SK-N-SH treated with all-trans-retinoic acid at 6 μM for 48 hours (cell line): ENCODE measurements at regions not wholly inside any gene's neighbourhood (a gene's known extent, or its start where the extent isn't known, plus 50 kb on each side); places are given as distances from the start of the nearest gene placed in this dataset.

ENCODE experiments used
- ATAC-seq: fragments of 200-7000 bp; cut with Tn5 transposase; 3 replicates; pipeline ENCODE4 v1.9.1; 2020; ENCODE audit warnings: mild to moderate bottlenecking, moderate library complexity
- CREB5 ChIP-seq: fragments of 250-450 bp; sonication (Bioruptor Pico); IDR thresholded peaks from 2 replicates; pipeline ENCODE4 v1.5.1; 2020; ENCODE audit warnings: low read depth, mild to moderate bottlenecking, moderate library complexity
- CSDC2 ChIP-seq: fragments of 250-450 bp; sonication (Bioruptor Pico); IDR thresholded peaks from 2 replicates; pipeline ENCODE4 v1.5.0; 2020; ENCODE audit warnings: mild to moderate bottlenecking, moderate library complexity
- ESRRG ChIP-seq: fragments of 250-450 bp; sonication (Bioruptor Pico); IDR thresholded peaks from 2 replicates; pipeline ENCODE4 v1.6.1; 2021; ENCODE audit warnings: mild to moderate bottlenecking
- GLIS3 ChIP-seq: fragments of 250-450 bp; sonication (Bioruptor Pico); IDR thresholded peaks from 2 replicates; pipeline ENCODE4 v1.5.0; 2020; ENCODE audit warnings: mild to moderate bottlenecking, moderate library complexity
- ISL1 ChIP-seq: fragments of 250-450 bp; sonication (Bioruptor Pico); IDR thresholded peaks from 2 replicates; pipeline ENCODE4 v2.1.2; 2022; ENCODE audit warnings: mild to moderate bottlenecking, moderate library complexity
- OSR1 ChIP-seq: fragments of 250-450 bp; sonication (Bioruptor Pico); IDR thresholded peaks from 2 replicates; pipeline ENCODE4 v1.8.0; 2022; ENCODE audit warnings: moderate library complexity, mild to moderate bottlenecking, inconsistent platforms
- PPARA ChIP-seq: fragments of 250-450 bp; sonication (Bioruptor Pico); IDR thresholded peaks from 2 replicates; pipeline ENCODE4 v1.5.0; 2020; ENCODE audit warnings: mild to moderate bottlenecking, borderline replicate concordance
- RARB ChIP-seq: fragments of 250-450 bp; sonication (Bioruptor Pico); IDR thresholded peaks from 2 replicates; pipeline ENCODE4 v1.8.0; 2021; ENCODE audit warnings: mild to moderate bottlenecking, moderate library complexity
- TCF4 ChIP-seq: fragments of 250-450 bp; sonication (Bioruptor Pico); IDR thresholded peaks from 2 replicates; pipeline ENCODE4 v1.8.0; 2021; ENCODE audit warnings: mild to moderate bottlenecking, moderate library complexity, borderline replicate concordance
- TOX ChIP-seq: fragments of 250-450 bp; sonication (Bioruptor Pico); IDR thresholded peaks from 2 replicates; pipeline ENCODE4 v1.8.0; 2021; ENCODE audit warnings: mild to moderate bottlenecking, moderate library complexity, borderline replicate concordance
- ZC3H10 ChIP-seq: fragments of 250-450 bp; sonication (Bioruptor Pico); IDR thresholded peaks from 2 replicates; pipeline ENCODE4 v1.5.1; 2021; ENCODE audit warnings: mild to moderate bottlenecking, moderate library complexity
- ZFP3 ChIP-seq: fragments of 250-450 bp; sonication (Bioruptor Pico); IDR thresholded peaks from 2 replicates; pipeline ENCODE4 v1.5.0; 2020; ENCODE audit warnings: mild to moderate bottlenecking, moderate library complexity
- ZNF565 ChIP-seq: fragments of 450-650 bp; formaldehyde crosslinking; conservative IDR thresholded peaks from 2 replicates; pipeline ENCODE4 v1.5.0; 2020; ENCODE audit warnings: low read depth, mild to moderate bottlenecking, moderate library complexity
- ZNF8 ChIP-seq: fragments of 450-650 bp; formaldehyde crosslinking; IDR thresholded peaks from 2 replicates; pipeline ENCODE4 v1.5.0; 2020; ENCODE audit warnings: mild to moderate bottlenecking, moderate library complexity
- TF ChIP-seq, protein P1 (sequence below): fragments of 250-450 bp; sonication (Bioruptor Pico); IDR thresholded peaks from 2 replicates; pipeline ENCODE4 v1.8.0; 2021; ENCODE audit warnings: low read depth, mild to moderate bottlenecking, moderate library complexity, borderline replicate concordance
- TF ChIP-seq, protein P2 (sequence below): fragments of 250-450 bp; sonication (Bioruptor Pico); IDR thresholded peaks from 2 replicates; pipeline ENCODE4 v1.5.0; 2020; ENCODE audit warnings: mild to moderate bottlenecking, moderate library complexity
- TF ChIP-seq, protein P3 (sequence below): fragments of 250-450 bp; sonication (Bioruptor Pico); IDR thresholded peaks from 2 replicates; pipeline ENCODE4 v1.5.1; 2021; ENCODE audit warnings: mild to moderate bottlenecking, moderate library complexity
- TF ChIP-seq, protein P4 (sequence below): fragments of 250-450 bp; sonication (Bioruptor Pico); IDR thresholded peaks from 2 replicates; pipeline ENCODE4 v1.8.0; 2020; ENCODE audit warnings: mild to moderate bottlenecking, moderate library complexity, borderline replicate concordance

GRCh38 chr1:56380531-56380930, 198.8 kb downstream of the PLPP3 start:
- TF ChIP-seq ZNF565 (CRISPR knock-in tag) = no peak
- TF ChIP-seq OSR1 (CRISPR knock-in tag) = no peak
- TF ChIP-seq GLIS3 (CRISPR knock-in tag) = no peak
- 0 out of 2 replicates have a peak, but pooled peaks have one; percentile 13 for TF ChIP-seq TOX
- TF ChIP-seq, protein P1, sequence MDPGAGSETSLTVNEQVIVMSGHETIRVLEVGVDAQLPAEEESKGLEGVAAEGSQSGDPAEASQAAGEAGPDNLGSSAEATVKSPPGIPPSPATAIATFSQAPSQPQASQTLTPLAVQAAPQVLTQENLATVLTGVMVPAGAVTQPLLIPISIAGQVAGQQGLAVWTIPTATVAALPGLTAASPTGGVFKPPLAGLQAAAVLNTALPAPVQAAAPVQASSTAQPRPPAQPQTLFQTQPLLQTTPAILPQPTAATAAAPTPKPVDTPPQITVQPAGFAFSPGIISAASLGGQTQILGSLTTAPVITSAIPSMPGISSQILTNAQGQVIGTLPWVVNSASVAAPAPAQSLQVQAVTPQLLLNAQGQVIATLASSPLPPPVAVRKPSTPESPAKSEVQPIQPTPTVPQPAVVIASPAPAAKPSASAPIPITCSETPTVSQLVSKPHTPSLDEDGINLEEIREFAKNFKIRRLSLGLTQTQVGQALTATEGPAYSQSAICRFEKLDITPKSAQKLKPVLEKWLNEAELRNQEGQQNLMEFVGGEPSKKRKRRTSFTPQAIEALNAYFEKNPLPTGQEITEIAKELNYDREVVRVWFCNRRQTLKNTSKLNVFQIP = no peak
- no peak for TF ChIP-seq ZC3H10 (CRISPR knock-in tag)
- no peak for TF ChIP-seq ZFP3 (CRISPR knock-in tag)
- ATAC-seq = peak; percentile 23

GRCh38 chr1:56378341-56379070, 200.9 kb downstream of the PLPP3 start:
- TF ChIP-seq ISL1 (CRISPR knock-in tag) (peak; percentile 41; the same call in 1 of the 2 replicates), TCF4 (CRISPR knock-in tag) (peak; percentile 88), ZNF565 (CRISPR knock-in tag) (no peak)
- TF ChIP-seq, protein P2, sequence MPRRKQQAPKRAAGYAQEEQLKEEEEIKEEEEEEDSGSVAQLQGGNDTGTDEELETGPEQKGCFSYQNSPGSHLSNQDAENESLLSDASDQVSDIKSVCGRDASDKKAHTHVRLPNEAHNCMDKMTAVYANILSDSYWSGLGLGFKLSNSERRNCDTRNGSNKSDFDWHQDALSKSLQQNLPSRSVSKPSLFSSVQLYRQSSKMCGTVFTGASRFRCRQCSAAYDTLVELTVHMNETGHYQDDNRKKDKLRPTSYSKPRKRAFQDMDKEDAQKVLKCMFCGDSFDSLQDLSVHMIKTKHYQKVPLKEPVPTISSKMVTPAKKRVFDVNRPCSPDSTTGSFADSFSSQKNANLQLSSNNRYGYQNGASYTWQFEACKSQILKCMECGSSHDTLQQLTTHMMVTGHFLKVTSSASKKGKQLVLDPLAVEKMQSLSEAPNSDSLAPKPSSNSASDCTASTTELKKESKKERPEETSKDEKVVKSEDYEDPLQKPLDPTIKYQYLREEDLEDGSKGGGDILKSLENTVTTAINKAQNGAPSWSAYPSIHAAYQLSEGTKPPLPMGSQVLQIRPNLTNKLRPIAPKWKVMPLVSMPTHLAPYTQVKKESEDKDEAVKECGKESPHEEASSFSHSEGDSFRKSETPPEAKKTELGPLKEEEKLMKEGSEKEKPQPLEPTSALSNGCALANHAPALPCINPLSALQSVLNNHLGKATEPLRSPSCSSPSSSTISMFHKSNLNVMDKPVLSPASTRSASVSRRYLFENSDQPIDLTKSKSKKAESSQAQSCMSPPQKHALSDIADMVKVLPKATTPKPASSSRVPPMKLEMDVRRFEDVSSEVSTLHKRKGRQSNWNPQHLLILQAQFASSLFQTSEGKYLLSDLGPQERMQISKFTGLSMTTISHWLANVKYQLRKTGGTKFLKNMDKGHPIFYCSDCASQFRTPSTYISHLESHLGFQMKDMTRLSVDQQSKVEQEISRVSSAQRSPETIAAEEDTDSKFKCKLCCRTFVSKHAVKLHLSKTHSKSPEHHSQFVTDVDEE (CRISPR knock-in tag) = peak; percentile 94
- TF ChIP-seq, all 23 proteins: peak for 3
- ATAC-seq = peak; percentile 11; the same call in 1 of the 3 replicates

- peak; percentile 3; the same call in 1 of the 3 replicates for ATAC-seq
- no peak for TF ChIP-seq ISL1 (CRISPR knock-in tag)
- TF ChIP-seq RARB (CRISPR knock-in tag) = no peak
- TF ChIP-seq, protein P3, sequence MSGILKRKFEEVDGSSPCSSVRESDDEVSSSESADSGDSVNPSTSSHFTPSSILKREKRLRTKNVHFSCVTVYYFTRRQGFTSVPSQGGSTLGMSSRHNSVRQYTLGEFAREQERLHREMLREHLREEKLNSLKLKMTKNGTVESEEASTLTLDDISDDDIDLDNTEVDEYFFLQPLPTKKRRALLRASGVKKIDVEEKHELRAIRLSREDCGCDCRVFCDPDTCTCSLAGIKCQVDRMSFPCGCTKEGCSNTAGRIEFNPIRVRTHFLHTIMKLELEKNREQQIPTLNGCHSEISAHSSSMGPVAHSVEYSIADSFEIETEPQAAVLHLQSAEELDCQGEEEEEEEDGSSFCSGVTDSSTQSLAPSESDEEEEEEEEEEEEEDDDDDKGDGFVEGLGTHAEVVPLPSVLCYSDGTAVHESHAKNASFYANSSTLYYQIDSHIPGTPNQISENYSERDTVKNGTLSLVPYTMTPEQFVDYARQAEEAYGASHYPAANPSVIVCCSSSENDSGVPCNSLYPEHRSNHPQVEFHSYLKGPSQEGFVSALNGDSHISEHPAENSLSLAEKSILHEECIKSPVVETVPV (CRISPR knock-in tag) = no peak
- TF ChIP-seq CREB5 = no peak
- no peak for TF ChIP-seq ESRRG
- TF ChIP-seq TOX = no peak
- TF ChIP-seq PPARA (CRISPR knock-in tag) = no peak
- TF ChIP-seq ZNF8 (CRISPR knock-in tag) = no peak
- no peak for TF ChIP-seq GLIS3 (CRISPR knock-in tag)
- no peak for TF ChIP-seq OSR1 (CRISPR knock-in tag)
- TF ChIP-seq, protein P1 = no peak
- TF ChIP-seq, all 23 proteins: peak for 0
These were observed 201.9 kb downstream of the PLPP3 start for GRCh38 chr1:56377431-56377830.

- peak; percentile 61 for ATAC-seq
- TF ChIP-seq ESRRG (no peak), ZNF8 (CRISPR knock-in tag) (no peak), CSDC2 (no peak), TCF4 (CRISPR knock-in tag) (no peak)
- TF ChIP-seq, protein P3 (CRISPR knock-in tag) = no peak
- TF ChIP-seq, protein P4, sequence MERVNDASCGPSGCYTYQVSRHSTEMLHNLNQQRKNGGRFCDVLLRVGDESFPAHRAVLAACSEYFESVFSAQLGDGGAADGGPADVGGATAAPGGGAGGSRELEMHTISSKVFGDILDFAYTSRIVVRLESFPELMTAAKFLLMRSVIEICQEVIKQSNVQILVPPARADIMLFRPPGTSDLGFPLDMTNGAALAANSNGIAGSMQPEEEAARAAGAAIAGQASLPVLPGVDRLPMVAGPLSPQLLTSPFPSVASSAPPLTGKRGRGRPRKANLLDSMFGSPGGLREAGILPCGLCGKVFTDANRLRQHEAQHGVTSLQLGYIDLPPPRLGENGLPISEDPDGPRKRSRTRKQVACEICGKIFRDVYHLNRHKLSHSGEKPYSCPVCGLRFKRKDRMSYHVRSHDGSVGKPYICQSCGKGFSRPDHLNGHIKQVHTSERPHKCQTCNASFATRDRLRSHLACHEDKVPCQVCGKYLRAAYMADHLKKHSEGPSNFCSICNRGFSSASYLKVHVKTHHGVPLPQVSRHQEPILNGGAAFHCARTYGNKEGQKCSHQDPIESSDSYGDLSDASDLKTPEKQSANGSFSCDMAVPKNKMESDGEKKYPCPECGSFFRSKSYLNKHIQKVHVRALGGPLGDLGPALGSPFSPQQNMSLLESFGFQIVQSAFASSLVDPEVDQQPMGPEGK (CRISPR knock-in tag) = no peak
- TF ChIP-seq, protein P1 = no peak
These were observed 203.0 kb downstream of the PLPP3 start for GRCh38 chr1:56376188-56376984.
